ENCODE measurements at regions not wholly inside any gene's neighbourhood (a gene's known extent, or its start where the extent isn't known, plus 50 kb on each side); places are given as distances from the start of the nearest gene placed in this dataset.

DNA sequence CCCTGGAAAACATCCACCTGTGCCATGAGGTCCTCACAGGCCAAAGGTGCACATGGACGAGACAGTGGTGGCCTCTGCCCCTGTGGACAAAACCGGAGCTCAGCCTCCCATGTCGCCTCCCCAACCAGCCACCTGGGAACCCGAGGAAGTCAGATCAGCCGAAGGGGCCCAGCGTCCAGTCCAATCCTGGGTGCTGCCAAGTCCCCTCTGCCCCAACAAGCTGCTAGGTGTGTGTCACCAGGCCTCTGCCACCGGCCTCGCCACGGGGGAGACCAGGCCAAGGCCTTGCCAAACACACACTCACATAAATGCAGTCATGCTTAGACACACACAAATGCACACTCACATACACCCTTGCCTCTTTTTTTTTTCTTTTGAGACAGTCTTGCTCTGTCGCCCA is 167.8 kb downstream of the RBFOX3 start:
- H3K27ac ChIP-seq (ENCODE audit: low read length) = no peak overlapping the region
- H3K4me3 ChIP-seq (ENCODE audit: low read length) = no peak overlapping the region
- no peaks in the 10 kb centered on the region for H3K36me3 ChIP-seq (ENCODE audit: control insufficient read depth, insufficient read depth, low read length)
- H3K9me3 ChIP-seq (ENCODE audit: control insufficient read depth, low read depth, low read length) = no peaks in the 10 kb centered on the region
- peaks cover 12% of the 10 kb centered on the region for H3K27me3 ChIP-seq (ENCODE audit: control insufficient read depth, insufficient read depth, low read length)
- no CpG with 5 or more reads among the region's 10 CpGs for WGBS (ENCODE audit: insufficient coverage, low lambda C conversion rate)
- DNase-seq = no peak
- H3K4me1 ChIP-seq (ENCODE audit: control insufficient read depth, insufficient read depth, low read length) = no peaks in the 10 kb centered on the region

DNA sequence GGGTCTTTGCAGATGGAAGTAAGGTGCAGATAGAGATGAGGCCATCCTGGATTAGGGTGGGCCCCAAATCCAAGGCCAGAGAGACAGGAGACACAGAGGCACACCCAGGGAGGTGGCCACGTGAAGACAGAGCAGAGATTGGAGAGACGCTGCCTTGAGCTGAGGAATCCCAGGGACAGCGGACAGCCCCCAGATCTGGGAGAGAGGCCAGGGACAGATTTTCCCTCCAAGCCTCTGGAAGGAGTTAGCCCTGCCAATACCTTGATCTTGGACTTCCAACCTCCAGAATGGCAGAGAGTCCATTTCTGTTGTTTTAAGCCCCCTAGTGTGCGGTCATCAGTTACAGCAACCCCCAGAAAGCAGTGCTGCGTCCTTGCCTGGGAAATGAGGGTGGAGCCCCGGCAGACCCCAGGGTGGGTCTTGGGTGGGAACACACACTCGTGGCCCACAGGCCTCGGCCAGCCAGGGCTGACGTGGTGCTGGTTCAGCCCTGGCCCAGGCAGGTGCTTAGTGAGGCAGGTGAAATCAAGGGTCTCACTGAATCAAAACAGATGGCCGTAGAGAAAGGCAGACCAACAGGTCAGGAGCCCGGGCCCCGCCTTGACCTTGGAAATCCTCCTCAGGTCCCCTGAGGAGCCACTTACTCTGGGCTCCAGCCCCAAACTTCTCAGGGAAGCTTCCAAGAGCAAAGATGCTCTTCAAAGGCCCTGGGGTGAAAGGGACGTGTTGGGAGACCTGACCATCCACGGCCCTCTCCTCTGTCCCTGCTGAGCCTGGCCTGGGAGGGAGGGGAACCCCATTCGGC is 169.3 kb downstream of the RBFOX3 start:
- H3K27me3 ChIP-seq (ENCODE audit: control insufficient read depth, insufficient read depth, low read length) = peaks cover 12% of the 10 kb centered on the region
- no CpG with 5 or more reads among the region's 15 CpGs for WGBS (ENCODE audit: insufficient coverage, low lambda C conversion rate)
- no peaks in the 10 kb centered on the region for H3K9me3 ChIP-seq (ENCODE audit: control insufficient read depth, low read depth, low read length)
- H3K4me1 ChIP-seq (ENCODE audit: control insufficient read depth, insufficient read depth, low read length) = no peaks in the 10 kb centered on the region
- no peaks in the 10 kb centered on the region for H3K36me3 ChIP-seq (ENCODE audit: control insufficient read depth, insufficient read depth, low read length)
- H3K4me3 ChIP-seq (ENCODE audit: low read length) = no peak overlapping the region
- H3K27ac ChIP-seq (ENCODE audit: low read length) = no peak overlapping the region
- no peak for DNase-seq

DNA sequence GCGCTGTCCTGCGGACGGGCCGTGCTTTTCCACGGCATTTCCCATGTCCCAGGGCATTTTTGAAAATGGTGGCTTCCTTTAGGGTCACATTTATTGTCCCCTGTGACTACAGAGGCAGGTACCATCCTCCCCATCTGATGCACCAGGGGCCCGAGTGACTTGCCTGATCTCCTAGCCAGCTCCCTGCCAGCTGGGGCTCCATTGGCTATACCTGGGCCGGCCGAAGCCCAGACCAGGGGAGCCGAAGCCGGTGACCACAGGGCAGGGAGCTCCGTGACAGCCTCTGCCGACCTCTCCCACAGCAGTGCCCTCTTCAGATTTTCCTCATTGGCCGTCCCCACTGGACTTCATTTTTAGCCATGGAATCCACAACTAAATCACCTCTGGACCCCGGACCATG is 170.6 kb downstream of the RBFOX3 start:
- Histone ChIP-seq H3K36me3 (ENCODE audit: control insufficient read depth, insufficient read depth, low read length) (no peaks in the 10 kb centered on the region), H3K4me3 (ENCODE audit: low read length) (no peak overlapping the region), H3K27me3 (ENCODE audit: control insufficient read depth, insufficient read depth, low read length) (peaks cover 16% of the 10 kb centered on the region), H3K4me1 (ENCODE audit: control insufficient read depth, insufficient read depth, low read length) (no peaks in the 10 kb centered on the region), H3K27ac (ENCODE audit: low read length) (no peak overlapping the region), H3K9me3 (ENCODE audit: control insufficient read depth, low read depth, low read length) (no peaks in the 10 kb centered on the region)
- DNase-seq = no peak
- no CpG with 5 or more reads among the region's 14 CpGs for WGBS (ENCODE audit: insufficient coverage, low lambda C conversion rate)

DNA sequence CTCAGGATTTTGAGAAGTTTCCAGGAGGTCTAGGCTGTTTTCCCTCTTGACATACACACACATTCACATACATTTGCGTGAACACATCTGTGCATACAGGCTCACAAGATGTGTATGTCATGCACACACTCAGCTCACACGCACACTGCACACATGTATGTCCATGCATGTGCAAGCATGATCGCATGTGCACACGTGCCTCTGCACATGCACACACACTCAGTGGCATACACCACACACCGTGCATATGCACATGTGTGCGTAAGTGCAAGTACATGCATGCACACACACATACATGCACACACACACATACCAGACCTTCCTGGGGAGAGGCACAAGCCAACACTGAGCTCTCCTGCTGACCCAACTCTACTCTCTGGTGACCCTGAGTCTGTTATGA is 171.4 kb downstream of the RBFOX3 start:
- peaks cover 19% of the 10 kb centered on the region for H3K27me3 ChIP-seq (ENCODE audit: control insufficient read depth, insufficient read depth, low read length)
- H3K9me3 ChIP-seq (ENCODE audit: control insufficient read depth, low read depth, low read length) = no peaks in the 10 kb centered on the region
- no peak for DNase-seq
- H3K27ac ChIP-seq (ENCODE audit: low read length) = no peak overlapping the region
- H3K4me1 ChIP-seq (ENCODE audit: control insufficient read depth, insufficient read depth, low read length) = no peaks in the 10 kb centered on the region
- WGBS (ENCODE audit: insufficient coverage, low lambda C conversion rate) = no CpG with 5 or more reads among the region's 6 CpGs
- no peak overlapping the region for H3K4me3 ChIP-seq (ENCODE audit: low read length)
- H3K36me3 ChIP-seq (ENCODE audit: control insufficient read depth, insufficient read depth, low read length) = no peaks in the 10 kb centered on the region

DNA sequence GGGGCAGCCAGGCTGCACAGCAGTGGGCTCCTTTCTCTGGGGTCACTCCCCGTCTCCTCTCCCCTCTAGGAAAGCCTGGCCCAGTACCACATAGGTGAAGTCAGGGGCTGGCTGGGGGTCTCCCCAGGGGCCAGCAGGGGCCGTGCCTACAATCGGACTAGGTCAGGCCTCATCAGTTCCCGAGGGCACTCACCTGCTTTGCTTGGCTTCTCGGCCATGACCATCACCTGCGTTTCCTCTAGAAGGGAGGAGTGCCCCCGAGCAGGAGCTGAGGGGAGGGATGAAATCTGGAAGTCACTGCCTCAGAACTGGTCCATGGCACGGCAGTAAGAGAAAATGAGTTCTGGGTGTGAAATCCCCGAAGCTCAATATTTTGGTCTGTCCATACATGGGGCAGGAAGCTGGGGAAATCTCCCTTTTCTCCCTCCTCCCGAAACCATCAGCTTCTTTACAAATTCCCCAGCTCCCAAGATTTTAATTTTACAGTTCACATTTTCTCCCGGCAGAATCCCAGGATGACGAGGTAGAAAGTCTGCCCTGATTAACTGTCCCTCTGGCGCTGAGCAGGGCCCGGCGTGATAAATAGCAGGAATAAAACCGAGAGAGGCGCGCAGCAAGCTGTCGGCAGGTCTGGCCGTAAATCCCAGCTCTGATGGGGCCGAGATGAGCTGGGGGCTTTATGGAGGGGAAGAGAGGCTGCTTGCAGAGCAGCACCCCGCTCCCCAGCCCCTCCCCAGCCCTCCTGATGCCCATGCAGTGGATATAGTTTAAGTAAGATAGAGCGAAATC is 172.1 kb downstream of the RBFOX3 start:
- Histone ChIP-seq H3K27me3 (ENCODE audit: control insufficient read depth, insufficient read depth, low read length) (peaks cover 21% of the 10 kb centered on the region), H3K27ac (ENCODE audit: low read length) (no peak overlapping the region), H3K9me3 (ENCODE audit: control insufficient read depth, low read depth, low read length) (no peaks in the 10 kb centered on the region), H3K4me1 (ENCODE audit: control insufficient read depth, insufficient read depth, low read length) (no peaks in the 10 kb centered on the region), H3K4me3 (ENCODE audit: low read length) (no peak overlapping the region), H3K36me3 (ENCODE audit: control insufficient read depth, insufficient read depth, low read length) (no peaks in the 10 kb centered on the region)
- no peak for DNase-seq
- WGBS (ENCODE audit: insufficient coverage, low lambda C conversion rate) = 80% methylated on average over 2 of the region's 23 CpGs

DNA sequence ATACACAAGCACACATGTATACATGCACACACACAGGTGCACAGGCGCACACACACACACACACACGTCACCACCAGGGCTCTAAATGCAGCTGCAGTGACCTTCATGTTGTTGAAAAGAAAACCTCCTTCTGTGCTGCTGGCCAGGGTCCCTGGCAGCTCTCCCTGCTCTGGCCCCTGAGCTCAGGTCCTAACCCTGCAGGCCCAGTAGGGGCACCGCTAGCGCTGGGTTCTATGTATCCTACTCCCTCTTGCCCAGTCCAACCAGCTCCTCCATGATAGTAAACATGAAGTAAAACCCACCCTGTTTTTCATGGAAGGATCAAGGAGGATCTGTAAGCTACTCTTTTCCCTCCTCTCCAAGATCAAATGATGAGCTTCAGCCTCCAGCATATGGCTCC is 172.8 kb downstream of the RBFOX3 start:
- Histone ChIP-seq H3K4me3 (ENCODE audit: low read length) (no peak overlapping the region), H3K27ac (ENCODE audit: low read length) (no peak overlapping the region), H3K4me1 (ENCODE audit: control insufficient read depth, insufficient read depth, low read length) (no peaks in the 10 kb centered on the region), H3K27me3 (ENCODE audit: control insufficient read depth, insufficient read depth, low read length) (peaks cover 21% of the 10 kb centered on the region), H3K9me3 (ENCODE audit: control insufficient read depth, low read depth, low read length) (no peaks in the 10 kb centered on the region), H3K36me3 (ENCODE audit: control insufficient read depth, insufficient read depth, low read length) (no peaks in the 10 kb centered on the region)
- WGBS (ENCODE audit: insufficient coverage, low lambda C conversion rate) = no CpG with 5 or more reads among the region's 4 CpGs
- no peak for DNase-seq

DNA sequence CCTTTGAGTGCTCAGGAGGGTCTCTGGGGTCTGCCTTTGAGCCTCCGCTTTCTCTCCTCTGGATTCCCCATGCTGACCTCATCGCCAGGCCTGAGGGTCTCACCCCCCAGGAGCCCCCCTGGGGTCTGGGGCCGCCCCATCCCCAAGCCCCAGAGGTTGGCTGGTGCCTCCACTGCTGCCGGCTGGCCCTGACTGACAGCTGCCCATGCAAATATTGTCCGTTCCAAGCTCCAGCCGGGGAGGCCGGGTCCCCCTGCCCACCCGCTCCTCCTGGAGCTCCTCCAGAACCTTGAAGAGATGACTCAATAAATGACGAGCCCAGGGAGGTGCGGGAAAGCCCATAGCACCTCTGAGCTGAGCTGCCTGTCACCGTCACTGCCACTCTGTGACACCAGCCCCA is 173.8 kb downstream of the RBFOX3 start:
- H3K4me1 ChIP-seq (ENCODE audit: control insufficient read depth, insufficient read depth, low read length) = no peaks in the 10 kb centered on the region
- no peak overlapping the region for H3K4me3 ChIP-seq (ENCODE audit: low read length)
- H3K36me3 ChIP-seq (ENCODE audit: control insufficient read depth, insufficient read depth, low read length) = no peaks in the 10 kb centered on the region
- no peaks in the 10 kb centered on the region for H3K9me3 ChIP-seq (ENCODE audit: control insufficient read depth, low read depth, low read length)
- no peak overlapping the region for H3K27ac ChIP-seq (ENCODE audit: low read length)
- WGBS (ENCODE audit: insufficient coverage, low lambda C conversion rate) = no CpG with 5 or more reads among the region's 11 CpGs
- peaks cover 24% of the 10 kb centered on the region for H3K27me3 ChIP-seq (ENCODE audit: control insufficient read depth, insufficient read depth, low read length)
- DNase-seq = no peak

DNA sequence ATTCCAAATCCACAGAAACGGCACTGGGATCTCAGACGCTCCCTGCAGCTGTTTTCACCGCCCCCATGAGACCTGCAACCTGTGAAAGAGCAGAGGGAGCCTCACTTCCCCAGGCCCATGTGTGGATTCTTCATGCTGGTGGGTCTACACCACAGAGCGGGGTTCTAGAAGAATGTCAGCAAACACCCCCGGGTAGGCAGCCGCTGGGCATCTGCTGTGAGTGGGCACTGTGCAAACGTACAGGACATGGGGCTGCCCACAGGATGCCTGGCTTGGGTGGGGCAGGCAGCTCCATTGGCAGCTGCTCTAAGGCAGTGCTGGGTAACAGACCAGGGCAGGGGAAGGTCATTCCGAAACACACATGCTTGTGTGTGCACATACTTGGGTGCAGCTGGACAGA is 174.9 kb downstream of the RBFOX3 start:
- no peaks in the 10 kb centered on the region for H3K9me3 ChIP-seq (ENCODE audit: control insufficient read depth, low read depth, low read length)
- WGBS (ENCODE audit: insufficient coverage, low lambda C conversion rate) = no CpG with 5 or more reads among the region's 8 CpGs
- no peak for DNase-seq
- no peaks in the 10 kb centered on the region for H3K36me3 ChIP-seq (ENCODE audit: control insufficient read depth, insufficient read depth, low read length)
- H3K4me3 ChIP-seq (ENCODE audit: low read length) = no peak overlapping the region
- no peaks in the 10 kb centered on the region for H3K4me1 ChIP-seq (ENCODE audit: control insufficient read depth, insufficient read depth, low read length)
- peaks cover 24% of the 10 kb centered on the region for H3K27me3 ChIP-seq (ENCODE audit: control insufficient read depth, insufficient read depth, low read length)
- no peak overlapping the region for H3K27ac ChIP-seq (ENCODE audit: low read length)

DNA sequence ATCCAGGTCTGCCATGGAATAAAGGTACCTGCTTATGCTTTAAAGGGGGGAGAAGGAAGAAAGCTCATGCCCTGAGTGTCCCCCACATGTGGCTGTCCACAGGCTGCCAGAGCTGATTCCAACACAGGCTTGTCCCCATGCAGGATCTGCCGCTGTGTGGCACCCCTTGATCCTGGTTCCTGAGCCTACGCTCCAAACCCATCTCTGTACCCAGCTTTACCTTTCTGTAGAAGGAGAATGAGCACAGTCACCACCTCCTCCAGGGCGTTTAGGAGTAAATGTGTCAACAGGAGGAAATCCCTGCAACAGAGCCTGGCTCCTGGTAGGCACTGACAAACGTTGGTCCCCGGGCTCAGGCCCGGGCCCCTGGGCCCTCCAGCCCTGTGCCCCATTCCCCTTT is 175.6 kb downstream of the RBFOX3 start:
- Histone ChIP-seq H3K4me1 (ENCODE audit: control insufficient read depth, insufficient read depth, low read length) (no peaks in the 10 kb centered on the region), H3K27me3 (ENCODE audit: control insufficient read depth, insufficient read depth, low read length) (peaks cover 24% of the 10 kb centered on the region), H3K27ac (ENCODE audit: low read length) (no peak overlapping the region), H3K36me3 (ENCODE audit: control insufficient read depth, insufficient read depth, low read length) (no peaks in the 10 kb centered on the region), H3K4me3 (ENCODE audit: low read length) (no peak overlapping the region), H3K9me3 (ENCODE audit: control insufficient read depth, low read depth, low read length) (no peaks in the 10 kb centered on the region)
- no CpG with 5 or more reads among the region's 6 CpGs for WGBS (ENCODE audit: insufficient coverage, low lambda C conversion rate)
- DNase-seq = no peak

DNA sequence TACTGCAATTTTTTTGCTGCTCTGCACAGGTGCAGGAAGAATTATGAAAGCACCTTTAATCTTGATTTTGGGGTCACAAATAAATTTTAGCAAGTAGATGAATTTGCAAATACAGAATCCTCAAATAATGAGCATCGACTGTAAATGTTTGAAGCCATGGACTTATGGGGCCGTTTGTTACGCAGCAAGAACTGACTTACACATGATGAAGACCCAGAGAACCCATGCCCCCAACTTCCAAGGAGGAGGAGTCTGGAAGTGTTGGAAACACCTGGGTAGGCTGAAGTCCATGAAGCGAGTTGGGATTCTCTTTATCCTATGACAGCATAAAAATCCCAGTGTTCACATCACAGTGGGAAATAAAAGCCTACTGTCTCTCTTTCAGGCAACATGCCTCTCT is 176.6 kb downstream of the RBFOX3 start:
- no peak for DNase-seq
- WGBS (ENCODE audit: insufficient coverage, low lambda C conversion rate) = 100% methylated on average over 1 of the region's 4 CpGs
- peaks cover 21% of the 10 kb centered on the region for H3K27me3 ChIP-seq (ENCODE audit: control insufficient read depth, insufficient read depth, low read length)
- H3K4me1 ChIP-seq (ENCODE audit: control insufficient read depth, insufficient read depth, low read length) = no peaks in the 10 kb centered on the region
- no peaks in the 10 kb centered on the region for H3K9me3 ChIP-seq (ENCODE audit: control insufficient read depth, low read depth, low read length)
- H3K27ac ChIP-seq (ENCODE audit: low read length) = no peak overlapping the region
- no peak overlapping the region for H3K4me3 ChIP-seq (ENCODE audit: low read length)
- H3K36me3 ChIP-seq (ENCODE audit: control insufficient read depth, insufficient read depth, low read length) = no peaks in the 10 kb centered on the region
